IMR-90 (cell line): ENCODE measurements at regions not wholly inside any gene's neighbourhood (a gene's known extent, or its start where the extent isn't known, plus 50 kb on each side); places are given as distances from the start of the nearest gene placed in this dataset.

Source experiments
- ATAC-seq: fragments of 200-7000 bp; cut with Tn5 transposase; 2 replicates; pipeline ENCODE4 v1.9.1; 2020; ENCODE audit warnings: low read depth, mild to moderate bottlenecking, moderate library complexity
- BruUV-seq: library from RNA; stranded (reverse); fragments of 400-500 nt; replicated peaks from 2 replicates; lab custom pipeline; 2021; lab: Mats Ljungman, UMichigan
- CTCF ChIA-PET: fragments of 300-600 bp; formaldehyde crosslinking; extraction: SDS; loops from one replicate; lab custom pipeline; 2021; ENCODE audit warnings: antibody characterized with exemption; lab: Yijun Ruan, JAX
- POLR2A ChIA-PET: fragments of 300-600 bp; sonication (Branson Sonifier 250); formaldehyde crosslinking; loops from one replicate; lab custom pipeline; 2022; ENCODE audit warnings: antibody characterized with exemption; ENCODE audit not compliant: unreplicated experiment; lab: Charles Lee
- DNase-seq: peaks from one replicate; pipeline ENCODE4 v3.0.0; 2013
- H2AFZ ChIP-seq: replicated peaks from 2 replicates; pipeline ENCODE3; 2013; ENCODE audit warnings: low read length, mild to moderate bottlenecking; ENCODE audit not compliant: poor library complexity
- H2AK5ac ChIP-seq: 2 replicates; pipeline ENCODE4 v1.6.1; 2013; ENCODE audit warnings: low read depth, low read length, inconsistent platforms
- H2AK9ac ChIP-seq: replicated peaks from 2 replicates; pipeline ENCODE3; 2013; ENCODE audit warnings: mild to moderate bottlenecking, low read depth, low read length, moderate library complexity; ENCODE audit not compliant: poor library complexity
- H2BK120ac ChIP-seq: 2 replicates; pipeline ENCODE4 v1.6.1; 2013; ENCODE audit warnings: low read depth, low read length, inconsistent platforms
- H2BK15ac ChIP-seq: 3 replicates; pipeline ENCODE4 v1.6.1; 2013; ENCODE audit warnings: low read depth, low read length, inconsistent platforms
- H2BK20ac ChIP-seq: 2 replicates; pipeline ENCODE4 v1.6.1; 2013; ENCODE audit warnings: low read depth, mild to moderate bottlenecking, inconsistent platforms, low read length, moderate library complexity
- H2BK5ac ChIP-seq: 2 replicates; pipeline ENCODE4 v1.6.1; 2013; ENCODE audit warnings: mild to moderate bottlenecking, low read depth, low read length, inconsistent platforms; ENCODE audit not compliant: poor library complexity, severe bottlenecking
- H3K14ac ChIP-seq: replicated peaks from 2 replicates; pipeline ENCODE4 v1.6.1; 2013; ENCODE audit warnings: low read depth, low read length, inconsistent platforms
- H3K18ac ChIP-seq: 2 replicates; pipeline ENCODE4 v1.6.1; 2013; ENCODE audit warnings: low read depth, low read length, control low read depth
- H3K23ac ChIP-seq: 2 replicates; pipeline ENCODE4 v1.6.1; 2013; ENCODE audit warnings: low read depth, low read length, inconsistent platforms
- H3K27ac ChIP-seq: 2 replicates; pipeline ENCODE4 v1.5.1; 2013; ENCODE audit warnings: mild to moderate bottlenecking, control low read depth, low read length; ENCODE audit not compliant: insufficient read depth
- H3K27me3 ChIP-seq: 2 replicates; pipeline ENCODE4 v1.6.1; 2013; ENCODE audit warnings: low read length; ENCODE audit not compliant: control insufficient read depth, insufficient read depth
- H3K36me3 ChIP-seq: 2 replicates; pipeline ENCODE4 v1.6.1; 2013; ENCODE audit warnings: low read length, mixed read lengths; ENCODE audit not compliant: control insufficient read depth, insufficient read depth
- H3K4ac ChIP-seq: 2 replicates; pipeline ENCODE4 v1.6.1; 2013; ENCODE audit warnings: low read depth, low read length, inconsistent platforms
- H3K4me1 ChIP-seq: 2 replicates; pipeline ENCODE4 v1.6.1; 2013; ENCODE audit warnings: low read length, mixed read lengths; ENCODE audit not compliant: control insufficient read depth, insufficient read depth
- H3K4me2 ChIP-seq: 2 replicates; pipeline ENCODE4 v1.6.1; 2013; ENCODE audit warnings: low read depth, mild to moderate bottlenecking, control low read depth, low read length, moderate library complexity
- H3K4me3 ChIP-seq: 2 replicates; pipeline ENCODE4 v1.5.1; 2013; ENCODE audit warnings: low read depth, mild to moderate bottlenecking, control low read depth, low read length, moderate library complexity; ENCODE audit not compliant: insufficient read depth
- H3K56ac ChIP-seq: 2 replicates; pipeline ENCODE4 v1.6.1; 2013; ENCODE audit warnings: low read length, inconsistent platforms; ENCODE audit not compliant: insufficient read depth; ENCODE audit errors: extremely low read depth
- H3K79me1 ChIP-seq, 2 experiments: 2 replicates each; pipeline ENCODE4 v1.6.1; 2013; ENCODE audit warnings: low read length in 2 of 2, inconsistent platforms in 1 of 2, low read depth in 1 of 2
- H3K9ac ChIP-seq: 2 replicates; pipeline ENCODE4 v1.6.1; 2013; ENCODE audit warnings: low read depth, low read length, control low read depth
- H3K9me1 ChIP-seq: 2 replicates; pipeline ENCODE4 v1.6.1; 2013; ENCODE audit warnings: low read length, inconsistent platforms; ENCODE audit not compliant: insufficient read depth
- H3K9me3 ChIP-seq: 2 replicates; pipeline ENCODE4 v1.6.1; 2013; ENCODE audit warnings: low read length; ENCODE audit not compliant: control insufficient read depth, insufficient read depth
- H4K20me1 ChIP-seq: 2 replicates; pipeline ENCODE4 v1.6.1; 2013; ENCODE audit warnings: low read length, inconsistent platforms; ENCODE audit not compliant: insufficient read depth
- H4K5ac ChIP-seq: 2 replicates; pipeline ENCODE4 v1.6.1; 2013; ENCODE audit warnings: mild to moderate bottlenecking, low read depth, low read length, control low read depth
- H4K8ac ChIP-seq, 2 experiments: 2 replicates each; pipeline ENCODE4 v1.6.1; 2013; ENCODE audit warnings: low read depth in 2 of 2, low read length in 2 of 2, control low read depth in 1 of 2, inconsistent platforms in 1 of 2
- H4K91ac ChIP-seq: 2 replicates; pipeline ENCODE4 v1.6.1; 2013; ENCODE audit warnings: low read depth, low read length, inconsistent platforms; ENCODE audit not compliant: insufficient read depth
- FOS ChIP-seq: fragments of 150-350 bp; IDR thresholded peaks from 2 replicates; pipeline ENCODE4 v1.6.1; 2016; ENCODE audit warnings: low read depth, low read length
- WGBS, 2 experiments: methylation state at CpG; one replicate each; pipeline versions ENCODE4 v1.1.5 to v1.1.7; 2013; ENCODE audit warnings: missing lambda C conversion rate in 2 of 2; ENCODE audit not compliant: insufficient read length in 1 of 2; ENCODE audit errors: extremely low coverage in 2 of 2; 5-methylcytosine and 5-hydroxymethylcytosine counted together
- dilution Hi-C: fragments of 300-500 bp; cut with HindIII; formaldehyde crosslinking; loops from one replicate; pipeline ENCODE4 v1.14.3; 2018; ENCODE audit warnings: low sequenced_read_pairs; ENCODE audit not compliant: unreplicated experiment
- in situ Hi-C: fragments of 300-500 bp; cut with MboI; formaldehyde crosslinking; loops from 3 replicates; pipeline ENCODE4 v1.14.3; 2019; ENCODE audit warnings: low sequenced_read_pairs, inconsistent platforms, mixed read lengths
- intact Hi-C: fragments of 100-400 bp; cut with micrococcal nuclease; formaldehyde crosslinking; loops from 2 replicates; pipeline ENCODE4 v1.10.0; 2022

DNA sequence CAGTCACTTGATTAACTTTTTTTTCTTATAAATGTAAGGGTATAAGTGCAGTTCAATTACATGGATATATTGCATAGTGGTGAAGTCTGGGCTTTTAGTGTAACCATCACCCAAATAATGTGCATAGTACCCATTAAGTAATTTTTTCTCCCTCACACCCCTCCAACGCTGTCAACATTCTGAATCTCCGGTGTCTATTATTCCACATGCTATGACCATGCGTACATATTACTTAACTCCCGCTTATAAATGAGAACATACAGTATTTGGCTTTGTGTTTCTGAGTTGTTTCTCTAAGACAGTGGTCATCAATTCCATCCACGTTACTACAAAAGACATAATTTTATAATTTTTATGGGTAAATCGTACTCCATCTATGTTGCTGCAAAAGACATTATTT, 1191.1 kb downstream of the NCAM2 start:
- Histone ChIP-seq H2AFZ (no peak overlapping the region), H3K4me1 (no peaks in the 10 kb centered on the region), H2BK120ac (no peak overlapping the region), H3K4me2 (no peak overlapping the region), H2BK20ac (no peak overlapping the region), H2AK5ac (no peak overlapping the region), H2AK9ac (no peak overlapping the region), H3K4me3 (no peak overlapping the region), H3K79me1 (no peaks in the 10 kb centered on the region), H3K27me3 (no peaks in the 10 kb centered on the region), H4K8ac (no peak overlapping the region), H2BK15ac (no peak overlapping the region), H3K27ac (no peak overlapping the region), H3K23ac (no peak overlapping the region), H3K9ac (no peak overlapping the region), H3K18ac (no peak overlapping the region), H3K36me3 (no peaks in the 10 kb centered on the region), H4K5ac (no peak overlapping the region), H4K20me1 (no peaks in the 10 kb centered on the region), H4K91ac (no peak overlapping the region), H2BK5ac (no peak overlapping the region), H3K4ac (no peak overlapping the region), H3K56ac (no peak overlapping the region), H3K9me3 (no peaks in the 10 kb centered on the region; the same call in 1 of the 2 replicates), H3K9me1 (no peaks in the 10 kb centered on the region), H3K14ac (no peak overlapping the region)
- no TSS peak for BruUV-seq
- intact Hi-C loops (no loop called here), in situ Hi-C loops (no loop called here), dilution Hi-C loops (no loop called here)
- TF ChIP-seq FOS: no peak
- POLR2A ChIA-PET: no interaction called here
- ATAC-seq: no peak
- DNase-seq: no peak
- CTCF ChIA-PET: no interaction called here
- no CpG with 5 or more reads among the region's 6 CpGs for WGBS, 2 experiments
